ENCODE measurements at regions not wholly inside any gene's neighbourhood (a gene's known extent, or its start where the extent isn't known, plus 50 kb on each side); places are given as distances from the start of the nearest gene placed in this dataset.

GRCh38 chr3:34292605-34293300 is 494.3 kb downstream of the PDCD6IP start:
- DNase-seq (ENCODE audit: low read depth) = no peak

DNA sequence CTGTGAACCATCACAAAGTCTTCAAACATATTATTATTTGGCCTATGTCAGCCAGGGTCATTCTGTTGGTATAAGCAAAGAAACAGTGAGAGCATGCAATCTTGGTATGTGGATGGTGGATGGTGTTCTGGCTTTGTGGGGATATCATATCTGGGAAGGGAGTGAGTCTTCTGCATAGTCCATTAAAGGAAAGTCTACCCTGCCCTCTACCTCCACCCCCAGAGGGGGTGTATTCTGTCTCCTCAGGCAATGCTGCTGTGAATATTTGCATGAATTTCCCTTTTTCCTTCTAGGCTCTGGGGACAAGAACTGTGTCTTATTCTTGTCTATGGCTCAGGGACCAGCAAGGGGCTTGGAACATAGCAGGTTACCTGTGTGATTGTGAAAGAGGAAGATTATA is 495.8 kb downstream of the PDCD6IP start:
- no peak for DNase-seq (ENCODE audit: low read depth)

GRCh38 chr3:34296796-34297195 is 498.4 kb downstream of the PDCD6IP start:
- DNase-seq (ENCODE audit: low read depth) = no peak

DNA sequence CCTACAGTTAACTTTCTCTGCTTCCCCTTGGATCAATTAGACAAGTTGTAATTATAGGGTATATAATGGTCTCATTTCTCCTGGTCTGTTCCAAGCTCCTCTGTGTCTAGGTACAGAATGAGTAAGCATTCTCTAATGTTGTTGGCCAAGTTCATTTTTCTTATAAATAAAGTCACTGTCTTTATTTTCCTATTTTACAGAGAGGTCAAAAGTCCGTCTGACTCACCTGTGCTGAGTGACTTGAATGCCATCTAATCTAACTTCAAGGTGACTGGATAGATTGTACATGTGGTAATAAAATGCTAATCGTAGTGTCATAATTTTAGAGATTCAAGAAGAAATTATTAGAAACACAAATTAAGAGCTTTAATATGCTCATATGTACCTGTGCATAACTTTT is 500.2 kb downstream of the PDCD6IP start:
- no peak for DNase-seq (ENCODE audit: low read depth)

DNA sequence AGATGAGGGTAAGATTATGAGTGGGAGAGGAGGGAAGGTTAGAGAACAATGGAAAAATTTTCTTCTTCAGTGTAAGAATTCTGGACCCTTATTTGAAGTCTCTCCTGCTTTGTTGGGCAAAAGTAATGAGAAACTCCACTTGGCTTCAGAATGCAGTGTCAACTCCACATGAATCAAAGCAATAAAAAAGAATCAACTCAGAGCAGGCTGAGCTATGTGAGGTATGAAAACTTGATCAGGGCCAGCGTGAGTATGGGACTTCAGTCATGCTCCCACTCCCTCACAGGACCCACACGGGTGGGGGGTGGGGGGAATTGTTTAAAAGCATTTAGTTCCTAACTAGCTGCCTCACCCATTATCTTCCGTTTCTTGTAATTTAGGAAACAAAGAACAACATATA is 502.2 kb downstream of the PDCD6IP start:
- DNase-seq (ENCODE audit: low read depth) = no peak

GRCh38 chr3:34301313-34301712 is 502.9 kb downstream of the PDCD6IP start:
- no peak for DNase-seq (ENCODE audit: low read depth)

DNA sequence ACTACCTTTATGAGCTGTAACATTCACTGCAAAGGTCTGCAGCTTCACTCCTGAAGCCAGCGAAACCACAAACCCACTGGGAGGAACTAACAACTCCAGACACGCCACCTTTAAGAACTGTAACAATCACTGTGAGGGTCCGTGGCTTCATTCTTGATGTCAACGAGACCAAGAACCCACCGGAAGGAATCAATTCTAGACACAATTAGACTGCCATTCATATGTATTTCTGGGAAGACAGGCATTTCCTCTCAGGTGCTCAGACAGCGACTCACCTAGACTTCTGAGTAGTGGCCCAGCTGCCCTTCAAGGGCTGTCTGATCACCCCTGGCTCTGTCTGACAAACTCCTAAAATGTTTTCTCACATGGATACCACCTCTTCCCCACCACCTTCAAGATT is 506.8 kb downstream of the PDCD6IP start:
- no peak for DNase-seq (ENCODE audit: low read depth)

GRCh38 chr3:34312684-34313083 is 514.3 kb downstream of the PDCD6IP start:
- no peak for DNase-seq (ENCODE audit: low read depth)

- no peak for DNase-seq (ENCODE audit: low read depth)
Observed at GRCh38 chr3:34319881-34320280, 521.5 kb downstream of the PDCD6IP start.

- no peak for DNase-seq (ENCODE audit: low read depth)
Observed at GRCh38 chr3:34323517-34323916, 525.1 kb downstream of the PDCD6IP start.

GRCh38 chr3:34346656-34347055 is 548.2 kb downstream of the PDCD6IP start:
- no peak for DNase-seq (ENCODE audit: low read depth)

DNA sequence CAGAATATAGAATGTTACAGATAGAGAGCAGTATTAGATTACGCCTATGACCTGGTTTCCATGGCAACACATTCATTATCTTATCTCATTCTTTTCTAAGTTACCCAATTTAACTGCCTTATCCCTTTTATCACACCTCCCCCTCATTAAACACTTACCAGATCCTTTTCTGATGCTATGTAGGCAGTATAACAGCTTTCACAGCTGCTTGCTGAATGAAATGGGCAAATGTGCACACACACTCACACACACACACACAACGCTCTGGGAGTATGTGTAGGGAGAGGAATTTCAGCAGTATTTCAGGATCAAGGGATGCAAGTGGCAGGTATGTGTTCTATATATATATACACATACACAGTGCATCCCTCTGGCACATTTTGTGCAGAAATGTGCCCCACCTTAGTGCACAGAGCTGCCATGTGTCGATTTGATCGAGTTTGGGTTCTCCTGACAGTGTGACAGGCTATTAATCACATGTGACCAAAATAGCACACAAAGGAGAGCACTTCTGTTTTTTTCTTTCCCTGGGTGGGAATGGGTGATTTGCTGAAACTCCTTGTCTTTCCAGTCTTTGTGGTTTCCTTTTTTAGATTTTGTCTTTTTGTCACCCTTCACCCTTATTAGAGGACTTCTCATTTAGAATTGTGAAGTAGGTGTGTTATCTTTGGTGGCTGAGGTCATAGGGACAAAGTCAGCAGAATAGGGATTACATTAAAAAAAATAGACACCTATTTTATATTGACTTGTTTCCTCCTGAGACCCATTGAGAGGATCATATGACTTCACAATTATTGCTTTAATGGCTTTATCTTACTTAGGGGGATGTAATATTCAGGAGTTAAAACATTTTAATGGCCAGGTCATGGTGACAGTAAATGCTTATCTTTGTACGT is 553.7 kb downstream of the PDCD6IP start:
- DNase-seq (ENCODE audit: low read depth) = no peak

DNA sequence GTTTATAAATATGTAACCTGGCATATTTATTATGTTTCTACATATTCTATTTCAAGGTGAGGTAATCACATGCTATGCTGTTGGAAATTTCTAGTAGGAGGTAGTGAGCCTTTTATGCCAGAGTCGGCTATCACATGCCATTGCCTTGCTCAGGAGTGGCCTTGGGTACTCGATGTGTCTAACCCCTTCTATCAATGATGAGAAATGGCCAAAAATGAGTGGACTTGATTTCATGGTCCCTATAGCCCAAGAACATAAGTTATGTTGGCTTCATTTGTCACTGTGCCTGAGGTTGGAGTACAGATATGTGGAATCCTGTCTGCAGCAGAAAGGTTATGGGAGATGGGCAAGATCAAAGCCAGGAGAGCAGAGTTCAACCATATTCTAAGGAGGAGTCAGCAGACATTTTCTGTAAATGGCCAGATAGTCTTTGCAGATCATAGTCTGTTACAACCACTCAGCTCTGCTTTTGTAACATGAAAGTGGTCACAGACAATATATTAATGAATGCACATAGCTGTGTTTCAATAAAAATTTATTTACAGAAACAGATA is 554.4 kb downstream of the PDCD6IP start:
- no peak for DNase-seq (ENCODE audit: low read depth)

DNA sequence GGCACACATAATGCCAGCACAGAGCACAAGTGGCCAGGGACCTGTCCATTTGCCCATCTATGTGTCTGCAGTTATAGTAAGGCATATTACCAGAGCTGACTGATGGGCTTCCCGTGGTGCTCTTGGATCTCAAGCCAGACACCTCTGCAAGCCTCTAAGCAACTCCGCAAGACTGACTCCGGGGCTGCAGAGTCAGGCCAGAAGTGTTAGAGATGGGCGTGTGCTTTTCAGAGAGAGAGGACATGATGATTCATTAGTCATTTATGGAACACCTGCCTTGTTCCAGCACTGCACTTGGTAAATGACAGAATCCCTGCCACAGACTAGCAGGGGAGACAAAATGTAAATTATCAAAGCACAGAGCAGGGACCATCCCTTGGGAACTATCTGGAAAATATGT is 559.0 kb downstream of the PDCD6IP start:
- no peak for DNase-seq (ENCODE audit: low read depth)

DNA sequence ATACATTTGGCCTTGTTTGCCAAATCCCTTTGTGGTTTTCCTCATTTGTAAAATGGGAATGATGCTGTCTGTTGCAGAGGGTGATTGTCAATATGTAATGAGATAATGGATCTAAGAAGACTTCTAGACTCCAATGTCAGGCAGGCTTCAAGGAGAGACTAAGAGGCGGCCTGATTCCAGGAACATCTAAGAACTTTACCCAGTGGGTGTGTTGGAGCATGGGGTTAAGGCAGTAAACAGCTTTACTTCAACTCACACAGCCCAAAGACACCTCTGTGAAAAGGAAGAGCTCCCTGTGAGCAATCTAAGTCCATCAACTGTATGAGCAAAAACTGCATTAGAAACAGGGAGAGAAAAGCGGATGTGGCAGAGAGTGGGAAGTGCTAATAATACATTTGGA is 560.6 kb downstream of the PDCD6IP start:
- no peak for DNase-seq (ENCODE audit: low read depth)

DNA sequence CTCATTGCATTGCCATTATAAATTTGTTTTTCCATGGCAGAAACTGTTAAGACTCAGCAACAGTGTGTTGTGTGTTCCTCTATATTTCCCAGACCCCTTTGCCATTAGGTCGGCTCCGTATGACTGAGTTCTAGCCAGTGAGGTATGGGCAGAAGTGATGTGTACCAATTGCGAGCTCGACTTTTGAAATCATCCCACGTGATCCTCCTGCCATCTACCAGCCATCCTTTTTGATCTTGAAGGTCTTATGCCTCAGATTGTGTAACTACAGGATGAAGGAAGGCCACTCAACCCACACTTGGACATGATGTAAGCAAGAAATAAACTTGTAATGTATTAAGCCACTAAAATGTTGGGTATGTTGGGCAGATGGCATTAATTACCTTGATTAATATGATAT is 562.3 kb downstream of the PDCD6IP start:
- no peak for DNase-seq (ENCODE audit: low read depth)

DNA sequence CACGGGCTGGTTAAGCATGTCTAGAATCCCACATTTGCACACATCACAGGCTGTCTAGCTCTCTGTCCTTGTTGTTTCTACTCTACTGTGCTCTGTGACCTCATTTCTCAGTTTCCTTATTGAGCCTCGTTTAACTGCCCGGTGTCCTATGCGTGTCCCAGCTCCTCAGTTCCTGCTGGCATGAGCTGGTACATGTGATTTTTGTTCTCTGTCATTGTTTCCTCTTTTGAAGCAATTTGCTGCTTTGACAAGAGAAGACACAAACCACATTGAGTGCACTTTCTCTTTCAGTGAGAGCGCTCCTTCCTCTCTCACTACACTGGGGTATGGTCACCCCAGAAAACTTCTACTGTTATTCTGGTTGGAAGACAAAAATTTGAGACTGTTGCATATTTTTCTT is 563.5 kb downstream of the PDCD6IP start:
- no peak for DNase-seq (ENCODE audit: low read depth)

GRCh38 chr3:34362910-34363309 is 564.5 kb downstream of the PDCD6IP start:
- DNase-seq (ENCODE audit: low read depth) = no peak

GRCh38 chr3:34363881-34364280 is 565.5 kb downstream of the PDCD6IP start:
- no peak for DNase-seq (ENCODE audit: low read depth)

GRCh38 chr3:34364335-34364734 is 565.9 kb downstream of the PDCD6IP start:
- no peak for DNase-seq (ENCODE audit: low read depth)

- DNase-seq (ENCODE audit: low read depth) = no peak
Observed at GRCh38 chr3:34365231-34365630, 566.8 kb downstream of the PDCD6IP start.

DNA sequence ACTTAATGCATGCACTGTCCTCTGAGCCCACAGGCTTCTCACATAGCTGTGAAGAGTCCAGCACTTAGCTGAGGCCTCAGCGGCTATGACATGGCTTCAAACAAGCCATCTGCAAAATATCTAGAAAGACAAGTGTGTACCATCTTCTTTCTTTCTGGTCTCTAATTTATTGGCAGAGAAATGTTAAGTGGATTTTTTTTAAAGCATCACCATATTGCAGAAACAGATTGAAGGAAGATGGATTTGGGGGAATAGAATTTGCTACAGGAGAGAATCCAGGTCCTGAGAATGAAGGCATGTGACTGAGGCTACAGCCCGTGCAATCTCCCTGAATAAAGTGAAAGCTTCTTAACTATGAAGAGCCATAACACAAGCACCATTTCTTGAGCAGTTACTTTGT is 567.3 kb downstream of the PDCD6IP start:
- DNase-seq (ENCODE audit: low read depth) = no peak

DNA sequence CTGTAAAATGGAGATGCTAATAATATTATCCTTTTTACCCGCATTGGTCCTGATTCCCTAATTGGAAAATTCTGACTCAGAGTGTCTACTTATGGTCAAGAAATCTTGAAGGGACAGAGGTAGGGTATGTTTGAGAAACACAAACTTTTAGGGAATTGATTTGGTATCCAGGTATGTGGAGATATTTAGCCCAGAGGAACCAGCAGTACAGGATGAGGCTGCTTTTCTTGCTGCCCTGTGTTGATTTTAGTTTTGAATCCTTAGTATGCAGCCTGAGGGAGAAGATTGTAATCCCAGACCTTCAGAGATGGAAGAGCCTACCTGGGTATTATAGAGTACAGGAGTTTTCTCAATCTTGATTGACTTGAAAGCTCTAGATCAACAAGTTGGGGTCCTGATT is 569.1 kb downstream of the PDCD6IP start:
- DNase-seq (ENCODE audit: low read depth) = no peak

Data from T follicular helper cell (primary cell).